ENCODE measurements at regions not wholly inside any gene's neighbourhood (a gene's known extent, or its start where the extent isn't known, plus 50 kb on each side); places are given as distances from the start of the nearest gene placed in this dataset.
"Not testable (repeated sequence)": the region's sequence is repeated elsewhere in the genome, so short reads cannot be mapped to it uniquely, and the experiment has no call there.

DNA sequence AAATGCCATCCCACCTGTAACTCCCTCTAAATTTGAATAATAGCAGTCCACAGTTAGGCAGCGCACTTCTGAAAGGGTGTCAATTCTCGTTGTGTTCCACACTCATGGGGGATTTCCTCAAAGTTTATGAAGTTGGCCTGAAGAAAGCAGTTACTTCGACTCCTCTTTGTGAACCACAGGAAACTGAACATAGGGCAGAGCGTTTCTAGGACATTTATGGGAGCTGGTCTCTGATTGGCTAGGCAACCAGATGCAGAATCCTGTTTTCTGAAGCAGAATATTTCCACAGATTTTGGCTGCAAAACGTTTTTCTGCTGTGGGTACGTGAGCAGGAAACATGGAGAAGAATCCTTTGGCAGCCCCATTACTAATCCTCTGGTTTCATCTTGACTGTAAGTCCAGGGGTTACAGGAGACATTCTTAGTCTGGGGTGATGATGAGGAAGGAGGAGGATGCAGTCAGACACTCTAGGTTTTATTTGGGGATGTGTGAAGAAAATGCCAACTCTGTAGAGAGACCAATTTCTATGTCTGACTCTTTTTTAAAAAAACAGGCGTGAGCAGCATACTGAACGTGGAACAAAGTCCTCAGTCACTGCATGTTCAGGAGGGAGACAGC is 431.5 kb upstream of the OR4E1 start:
- peaks cover 0 to 5% (median 0%) of the 10 kb centered on the region in 7 donors for H3K27me3 ChIP-seq
- no peaks in the 10 kb centered on the region for H3K9me3 ChIP-seq
- TF ChIP-seq, protein P1, sequence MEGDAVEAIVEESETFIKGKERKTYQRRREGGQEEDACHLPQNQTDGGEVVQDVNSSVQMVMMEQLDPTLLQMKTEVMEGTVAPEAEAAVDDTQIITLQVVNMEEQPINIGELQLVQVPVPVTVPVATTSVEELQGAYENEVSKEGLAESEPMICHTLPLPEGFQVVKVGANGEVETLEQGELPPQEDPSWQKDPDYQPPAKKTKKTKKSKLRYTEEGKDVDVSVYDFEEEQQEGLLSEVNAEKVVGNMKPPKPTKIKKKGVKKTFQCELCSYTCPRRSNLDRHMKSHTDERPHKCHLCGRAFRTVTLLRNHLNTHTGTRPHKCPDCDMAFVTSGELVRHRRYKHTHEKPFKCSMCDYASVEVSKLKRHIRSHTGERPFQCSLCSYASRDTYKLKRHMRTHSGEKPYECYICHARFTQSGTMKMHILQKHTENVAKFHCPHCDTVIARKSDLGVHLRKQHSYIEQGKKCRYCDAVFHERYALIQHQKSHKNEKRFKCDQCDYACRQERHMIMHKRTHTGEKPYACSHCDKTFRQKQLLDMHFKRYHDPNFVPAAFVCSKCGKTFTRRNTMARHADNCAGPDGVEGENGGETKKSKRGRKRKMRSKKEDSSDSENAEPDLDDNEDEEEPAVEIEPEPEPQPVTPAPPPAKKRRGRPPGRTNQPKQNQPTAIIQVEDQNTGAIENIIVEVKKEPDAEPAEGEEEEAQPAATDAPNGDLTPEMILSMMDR (IDR thresholded peaks at IDR 0.05): no peak
- DNase-seq (no peak), ATAC-seq (no peak)
- H3K4me1 ChIP-seq: no peaks in the 10 kb centered on the region
- WGBS, 2 donors: 44 to 46% methylated on average over 8 of the region's 8 CpGs
- H3K36me3 ChIP-seq: no peaks in the 10 kb centered on the region
- intact Hi-C loops (cut with DNase I): no loop called here
- H3K4me3 ChIP-seq: no peak overlapping the region
- no peak overlapping the region for H3K27ac ChIP-seq

DNA sequence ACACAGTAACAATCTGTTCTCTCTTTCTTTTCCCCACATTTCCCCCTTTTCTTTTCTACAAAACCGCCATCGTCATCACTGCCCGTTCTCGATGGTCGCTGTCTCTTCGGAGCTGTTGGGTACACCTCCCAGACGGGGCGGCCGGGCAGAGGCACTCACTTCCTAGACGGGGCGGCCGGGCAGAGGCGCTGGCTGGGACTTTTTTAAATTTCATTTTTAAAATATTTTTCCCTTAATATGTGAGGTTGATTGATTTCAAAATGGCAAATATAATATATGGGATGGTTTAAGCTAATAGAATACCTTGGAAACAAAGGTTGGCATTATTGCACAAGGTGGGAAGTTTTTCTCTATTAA is 427.1 kb upstream of the OR4E1 start:
- H3K4me1 ChIP-seq; ATAC-seq; DNase-seq; H3K27ac ChIP-seq; H3K36me3 ChIP-seq; H3K4me3 ChIP-seq; H3K9me3 ChIP-seq; H3K27me3 ChIP-seq; intact Hi-C loops (cut with DNase I): not testable (repeated sequence)
- 94 to 95% methylated on average over 13 of the region's 13 CpGs for WGBS, 2 donors

DNA sequence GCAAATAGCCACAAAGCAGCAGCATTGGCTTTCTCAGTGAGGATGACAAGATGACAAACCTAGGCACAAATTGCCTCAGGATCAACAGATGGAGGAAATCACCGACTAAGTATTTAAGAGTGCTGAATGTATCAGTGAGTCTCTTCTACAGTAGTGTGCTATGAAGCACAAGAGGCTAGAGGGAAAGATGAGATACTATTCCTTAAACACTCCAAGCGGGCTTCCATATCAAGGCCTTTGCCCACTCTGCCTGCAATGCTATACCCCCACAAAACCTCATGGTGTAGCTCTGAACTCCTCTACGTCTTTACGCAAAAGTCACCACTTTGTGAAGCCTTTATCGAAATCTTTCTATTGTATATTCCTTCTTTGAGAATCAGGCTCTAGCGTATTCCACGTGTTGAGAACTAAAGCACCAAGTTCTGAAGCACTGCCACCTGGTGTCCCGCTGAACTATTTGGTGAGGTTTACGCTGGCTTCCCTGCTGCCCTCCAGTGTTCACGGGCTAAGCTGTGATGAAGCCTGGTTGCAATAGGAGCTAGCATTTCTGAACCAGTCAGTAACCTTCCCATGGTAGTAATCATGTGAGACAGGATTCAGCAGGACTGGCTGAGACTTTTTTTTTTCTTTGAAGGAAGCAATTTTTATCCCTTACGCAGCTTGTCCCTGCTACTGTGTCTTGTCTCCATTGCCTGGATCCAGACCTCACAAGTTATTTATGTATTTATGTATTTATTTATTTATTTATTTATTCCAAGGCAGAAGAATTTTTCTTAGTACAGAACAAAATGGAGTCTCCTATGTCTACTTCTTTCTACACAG is 426.5 kb upstream of the OR4E1 start:
- intact Hi-C loops (cut with DNase I): no loop called here
- no peaks in the 10 kb centered on the region for H3K36me3 ChIP-seq
- ATAC-seq (peak; percentile 78 to 93 (median 88)), DNase-seq (peak; percentile 38 to 55)
- no peaks in the 10 kb centered on the region for H3K27me3 ChIP-seq
- H3K9me3 ChIP-seq: no peaks in the 10 kb centered on the region
- peaks cover 0 to 5% (median 0%) of the 10 kb centered on the region in 9 donors for H3K4me1 ChIP-seq
- H3K27ac ChIP-seq: no peak overlapping the region
- H3K4me3 ChIP-seq: no peak overlapping the region
- 26 to 28% methylated on average over 11 of the region's 11 CpGs for WGBS, 2 donors
- TF ChIP-seq, protein P1 (IDR thresholded peaks at IDR 0.05): peak in 8 of 9 donors; percentile 39 to 81 (median 60)

DNA sequence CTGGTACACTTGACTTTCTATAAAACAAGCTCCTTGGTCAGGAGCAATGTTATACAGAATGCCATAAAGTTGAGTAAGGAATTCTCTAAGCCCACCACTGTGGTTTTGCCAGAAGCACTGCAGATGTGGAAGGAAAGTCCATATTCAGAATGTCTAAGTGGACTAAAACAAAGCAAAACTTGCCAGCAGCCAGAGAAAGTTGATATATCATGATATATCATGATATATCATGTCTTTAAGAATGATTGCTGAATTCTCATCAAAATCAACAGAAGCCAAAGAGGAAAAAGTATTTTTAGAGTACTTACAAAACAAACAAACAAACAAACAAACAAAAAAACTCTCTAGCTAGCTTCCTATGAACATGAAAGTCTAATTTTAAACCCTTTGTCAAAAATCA is 424.8 kb upstream of the OR4E1 start:
- no peaks in the 10 kb centered on the region for H3K27me3 ChIP-seq
- H3K4me1 ChIP-seq: peaks cover 0 to 5% (median 0%) of the 10 kb centered on the region in 9 donors
- TF ChIP-seq, protein P1 (IDR thresholded peaks at IDR 0.05): no peak
- intact Hi-C loops (cut with DNase I): no loop called here
- H3K27ac ChIP-seq: no peak overlapping the region
- no peak overlapping the region for H3K4me3 ChIP-seq
- DNase-seq: no peak
- no peak for ATAC-seq
- H3K36me3 ChIP-seq: no peaks in the 10 kb centered on the region
- no peaks in the 10 kb centered on the region for H3K9me3 ChIP-seq
